SK-N-SH (cell line): ENCODE measurements at regions not wholly inside any gene's neighbourhood (a gene's known extent, or its start where the extent isn't known, plus 50 kb on each side); places are given as distances from the start of the nearest gene placed in this dataset.

Experiments
- CTCF ChIA-PET: fragments of 300-600, 350-600 bp; formaldehyde crosslinking; extraction: SDS; loops from one replicate; lab custom pipeline; 2021; lab: Yijun Ruan, JAX
- POLR2A ChIA-PET: fragments of 350-600 bp; sonication (Branson Sonifier 250); formaldehyde crosslinking; extraction: SDS; loops from one replicate; lab custom pipeline; 2020; ENCODE audit warnings: antibody characterized with exemption, inconsistent platforms; lab: Yijun Ruan, JAX
- DNase-seq: peaks from one replicate; pipeline ENCODE4 v3.0.0; 2012
- H2AFZ ChIP-seq: fragments of 200-600 bp; sonication (generic); 2 replicates; pipeline ENCODE4 v1.8.1; 2016; ENCODE audit warnings: antibody characterized with exemption, mild to moderate bottlenecking, low read depth
- H3F3A ChIP-seq: fragments of 200-600 bp; sonication (generic); replicated peaks from 2 replicates; pipeline ENCODE3; 2016; ENCODE audit warnings: antibody characterized with exemption, mild to moderate bottlenecking; ENCODE audit not compliant: insufficient read depth
- H3K27ac ChIP-seq, 2 experiments: fragments of 200-500 bp in 1 of 2; fragments of 200-600 bp in 1 of 2; sonication (Bioruptor generic) in 1 of 2; sonication (generic), shearing (Covaris generic) in 1 of 2; 2 replicates each; pipeline versions ENCODE4 v1.5.1 to v1.6.1; 2014 to 2016; ENCODE audit warnings: low read depth in 2 of 2, inconsistent platforms in 1 of 2, low read length in 1 of 2, mild to moderate bottlenecking in 1 of 2, mixed read lengths in 1 of 2
- H3K27me3 ChIP-seq: fragments of 200-600 bp; sonication (generic), shearing (Covaris generic); 2 replicates; pipeline ENCODE4 v1.6.1; 2016; ENCODE audit warnings: mixed run types; ENCODE audit not compliant: insufficient read depth
- H3K36me3 ChIP-seq, 2 experiments: fragments of 200-500 bp in 1 of 2; fragments of 200-600 bp in 1 of 2; sonication (Bioruptor generic) in 1 of 2; sonication (generic) in 1 of 2; replicated peaks in 1 of 2; 2 replicates each; pipeline versions ENCODE3 to v1.5.1; 2014 to 2016; ENCODE audit warnings: low read length in 1 of 2, mild to moderate bottlenecking in 1 of 2; ENCODE audit not compliant: insufficient read depth in 2 of 2, control insufficient read depth in 1 of 2
- H3K4me1 ChIP-seq, 2 experiments: fragments of 200-500 bp in 1 of 2; fragments of 200-600 bp in 1 of 2; sonication (Bioruptor generic) in 1 of 2; sonication (generic), shearing (Covaris generic) in 1 of 2; 2 replicates each; pipeline versions ENCODE4 v1.5.1 to v1.6.1; 2014 to 2016; ENCODE audit warnings: low read depth in 1 of 2, low read length in 1 of 2, mixed run types in 1 of 2; ENCODE audit not compliant: insufficient read depth in 2 of 2, control insufficient read depth in 1 of 2
- H3K4me2 ChIP-seq: fragments of 200-600 bp; sonication (generic), shearing (Covaris generic); 2 replicates; pipeline ENCODE4 v1.6.1; 2017; ENCODE audit warnings: mixed run types
- H3K4me3 ChIP-seq, 2 experiments: fragments of 200-500 bp in 1 of 2; fragments of 200-600 bp in 1 of 2; sonication (Bioruptor generic) in 1 of 2; sonication (generic), shearing (Covaris generic) in 1 of 2; 2 replicates each; pipeline versions ENCODE4 v1.5.1 to v1.8.1; 2014 to 2016; ENCODE audit warnings: low read depth in 2 of 2, inconsistent platforms in 1 of 2, low read length in 1 of 2, mild to moderate bottlenecking in 1 of 2, mixed read lengths in 1 of 2, moderate library complexity in 1 of 2
- H3K79me2 ChIP-seq: fragments of 200-600 bp; sonication (generic); 2 replicates; pipeline ENCODE4 v1.8.1; 2017; ENCODE audit warnings: mild to moderate bottlenecking; ENCODE audit not compliant: insufficient read depth
- H3K9ac ChIP-seq: fragments of 200-600 bp; sonication (generic); 2 replicates; pipeline ENCODE4 v1.6.1; 2017; ENCODE audit warnings: mixed run types
- H3K9me2 ChIP-seq: fragments of 200-600 bp; sonication (generic); 2 replicates; pipeline ENCODE4 v1.6.1; 2017; ENCODE audit warnings: mixed run types
- H3K9me3 ChIP-seq: fragments of 200-600 bp; sonication (generic); 2 replicates; pipeline ENCODE4 v1.6.1; 2017; ENCODE audit warnings: mixed run types, mild to moderate bottlenecking, moderate library complexity
- H4K20me1 ChIP-seq: fragments of 200-600 bp; sonication (generic); 2 replicates; pipeline ENCODE4 v1.6.1; 2017; ENCODE audit warnings: mild to moderate bottlenecking, mixed run types; ENCODE audit not compliant: insufficient read depth
- CHD2 ChIP-seq: fragments of 150-350 bp; IDR thresholded peaks from 2 replicates; pipeline ENCODE4 v1.6.1; 2018; ENCODE audit warnings: low read length; ENCODE audit not compliant: partially characterized antibody
- ELF1 ChIP-seq: IDR thresholded peaks from 2 replicates; pipeline ENCODE4 v1.4.0; 2012
- FOXJ3 ChIP-seq: sonication (generic); formaldehyde crosslinking; IDR thresholded peaks from 2 replicates; pipeline ENCODE4 v1.5.1; 2020; ENCODE audit warnings: mild to moderate bottlenecking, missing genetic modification reagents
- GABPA ChIP-seq: IDR thresholded peaks from 2 replicates; pipeline ENCODE4 v1.4.0; 2012; ENCODE audit warnings: low read depth, mild to moderate bottlenecking
- GATA2 ChIP-seq: sonication (generic); formaldehyde crosslinking; IDR thresholded peaks from 2 replicates; pipeline ENCODE4 v1.5.0; 2020; ENCODE audit warnings: mild to moderate bottlenecking, missing genetic modification reagents
- IRF3 ChIP-seq: fragments of 150-350 bp; IDR thresholded peaks from 2 replicates; pipeline ENCODE4 v1.6.1; 2016; ENCODE audit warnings: mild to moderate bottlenecking, low read depth, low read length
- MAX ChIP-seq: IDR thresholded peaks from 2 replicates; pipeline ENCODE4 v1.4.0; 2012; ENCODE audit warnings: low read depth
- MEF2A ChIP-seq: IDR thresholded peaks from 2 replicates; pipeline ENCODE4 v1.4.0; 2012; ENCODE audit warnings: low read depth, borderline replicate concordance
- MXI1 ChIP-seq: IDR thresholded peaks from 2 replicates; pipeline ENCODE4 v1.6.1; 2012; ENCODE audit warnings: mild to moderate bottlenecking, low read depth, low read length, improper control_type of control experiment
- RAD21 ChIP-seq: IDR thresholded peaks from 2 replicates; pipeline ENCODE4 v1.6.1; 2012; ENCODE audit warnings: mild to moderate bottlenecking, low read length
- RCOR1 ChIP-seq: fragments of 150-350 bp; IDR thresholded peaks from 2 replicates; pipeline ENCODE4 v1.6.1; 2017; ENCODE audit warnings: antibody characterized with exemption, low read length
- RFX5 ChIP-seq: IDR thresholded peaks from 2 replicates; pipeline ENCODE4 v1.6.1; 2012; ENCODE audit warnings: mild to moderate bottlenecking, improper control_type of control experiment, low read length
- RXRA ChIP-seq: IDR thresholded peaks from 2 replicates; pipeline ENCODE4 v1.4.0; 2012; ENCODE audit warnings: low read depth, mild to moderate bottlenecking, borderline replicate concordance
- SIN3A ChIP-seq: IDR thresholded peaks from 2 replicates; pipeline ENCODE4 v1.6.1; 2012; ENCODE audit warnings: low read depth, mild to moderate bottlenecking, low read length, moderate library complexity, borderline replicate concordance
- SMC3 ChIP-seq: IDR thresholded peaks from 2 replicates; pipeline ENCODE4 v1.6.1; 2012; ENCODE audit warnings: low read depth, low read length, improper control_type of control experiment
- TAF1 ChIP-seq: IDR thresholded peaks from 2 replicates; pipeline ENCODE4 v1.6.1; 2012; ENCODE audit warnings: low read depth, mild to moderate bottlenecking, low read length, moderate library complexity, borderline replicate concordance
- TCF12 ChIP-seq: IDR thresholded peaks from 2 replicates; pipeline ENCODE4 v1.4.0; 2012
- YY1 ChIP-seq: IDR thresholded peaks from 2 replicates; pipeline ENCODE4 v1.4.0; 2012; ENCODE audit warnings: low read depth, mild to moderate bottlenecking
- WGBS: methylation state at CpG from one replicate; pipeline ENCODE4 v1.1.6; 2017; ENCODE audit warnings: low lambda C conversion rate; 5-methylcytosine and 5-hydroxymethylcytosine counted together
- TF ChIP-seq, protein P1 (sequence below): fragments of 150-350 bp; IDR thresholded peaks from 2 replicates; pipeline ENCODE4 v1.6.1; 2017; ENCODE audit warnings: antibody characterized with exemption, low read length, low read depth, borderline replicate concordance
- TF ChIP-seq, protein P2 (sequence below): fragments of 200-600 bp; sonication (generic); IDR thresholded peaks from 2 replicates; pipeline ENCODE4 v1.6.1; 2017; ENCODE audit warnings: antibody characterized with exemption, mild to moderate bottlenecking, moderate library complexity

GRCh38 chr16:9381399-9381798, 290.0 kb downstream of the HAPSTR1 start:
- no peak overlapping the region for H3K9ac ChIP-seq
- ChIA-PET POLR2A (no interaction called here), CTCF (no interaction called here)
- DNase-seq: no peak
- no peaks in the 10 kb centered on the region for H3K4me1 ChIP-seq
- H4K20me1 ChIP-seq: no peaks in the 10 kb centered on the region
- H3K9me3 ChIP-seq: no peaks in the 10 kb centered on the region
- H3K79me2 ChIP-seq: no peaks in the 10 kb centered on the region
- no peak overlapping the region for H2AFZ ChIP-seq
- no peaks in the 10 kb centered on the region for H3K27me3 ChIP-seq
- H3F3A ChIP-seq: no peaks in the 10 kb centered on the region
- H3K36me3 ChIP-seq: no peaks in the 10 kb centered on the region
- TF ChIP-seq TAF1: no peak
- TF ChIP-seq SIN3A: no peak
- TF ChIP-seq RFX5: no peak
- TF ChIP-seq MXI1: no peak
- TF ChIP-seq, protein P1, sequence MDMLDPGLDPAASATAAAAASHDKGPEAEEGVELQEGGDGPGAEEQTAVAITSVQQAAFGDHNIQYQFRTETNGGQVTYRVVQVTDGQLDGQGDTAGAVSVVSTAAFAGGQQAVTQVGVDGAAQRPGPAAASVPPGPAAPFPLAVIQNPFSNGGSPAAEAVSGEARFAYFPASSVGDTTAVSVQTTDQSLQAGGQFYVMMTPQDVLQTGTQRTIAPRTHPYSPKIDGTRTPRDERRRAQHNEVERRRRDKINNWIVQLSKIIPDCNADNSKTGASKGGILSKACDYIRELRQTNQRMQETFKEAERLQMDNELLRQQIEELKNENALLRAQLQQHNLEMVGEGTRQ: no peak
- TF ChIP-seq, protein P2, sequence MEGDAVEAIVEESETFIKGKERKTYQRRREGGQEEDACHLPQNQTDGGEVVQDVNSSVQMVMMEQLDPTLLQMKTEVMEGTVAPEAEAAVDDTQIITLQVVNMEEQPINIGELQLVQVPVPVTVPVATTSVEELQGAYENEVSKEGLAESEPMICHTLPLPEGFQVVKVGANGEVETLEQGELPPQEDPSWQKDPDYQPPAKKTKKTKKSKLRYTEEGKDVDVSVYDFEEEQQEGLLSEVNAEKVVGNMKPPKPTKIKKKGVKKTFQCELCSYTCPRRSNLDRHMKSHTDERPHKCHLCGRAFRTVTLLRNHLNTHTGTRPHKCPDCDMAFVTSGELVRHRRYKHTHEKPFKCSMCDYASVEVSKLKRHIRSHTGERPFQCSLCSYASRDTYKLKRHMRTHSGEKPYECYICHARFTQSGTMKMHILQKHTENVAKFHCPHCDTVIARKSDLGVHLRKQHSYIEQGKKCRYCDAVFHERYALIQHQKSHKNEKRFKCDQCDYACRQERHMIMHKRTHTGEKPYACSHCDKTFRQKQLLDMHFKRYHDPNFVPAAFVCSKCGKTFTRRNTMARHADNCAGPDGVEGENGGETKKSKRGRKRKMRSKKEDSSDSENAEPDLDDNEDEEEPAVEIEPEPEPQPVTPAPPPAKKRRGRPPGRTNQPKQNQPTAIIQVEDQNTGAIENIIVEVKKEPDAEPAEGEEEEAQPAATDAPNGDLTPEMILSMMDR: no peak
- TF ChIP-seq SMC3: no peak
- TF ChIP-seq GATA2: no peak
- no peak for TF ChIP-seq MEF2A
- no peak for TF ChIP-seq YY1
- TF ChIP-seq RCOR1: no peak
- TF ChIP-seq ELF1: no peak
- TF ChIP-seq FOXJ3 (CRISPR knock-in tag): no peak
- TF ChIP-seq TCF12: no peak
- no peak for TF ChIP-seq RXRA
- TF ChIP-seq GABPA: no peak
- no peak for TF ChIP-seq RAD21
- H3K27ac ChIP-seq: no peak overlapping the region
- H3K4me3 ChIP-seq: no peak overlapping the region
- H3K4me2 ChIP-seq: no peak overlapping the region
- H3K9me2 ChIP-seq: no peaks in the 10 kb centered on the region
- WGBS: 26% methylated on average over 5 of the region's 6 CpGs

DNA sequence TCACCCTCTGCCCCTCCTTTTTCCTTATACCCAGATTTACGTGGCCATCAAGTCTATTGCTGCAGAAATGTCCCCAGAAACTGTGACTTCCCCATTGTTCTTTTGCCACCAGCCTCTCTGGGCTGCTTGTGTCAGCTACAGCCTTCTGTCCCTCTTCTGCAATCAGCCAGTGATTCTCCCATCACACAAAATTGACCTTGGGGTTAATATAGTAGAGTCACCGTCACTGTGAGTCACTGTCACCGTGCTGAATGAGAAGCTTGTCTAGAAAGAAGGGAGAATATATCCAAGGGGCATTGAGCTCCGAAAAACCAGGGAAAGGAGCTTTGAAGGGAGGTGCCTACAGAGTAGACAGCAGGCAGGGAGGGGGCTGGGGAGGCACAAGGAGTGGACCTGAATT, 290.5 kb downstream of the HAPSTR1 start:
- TF ChIP-seq RCOR1: no peak
- no peak for TF ChIP-seq ELF1
- no peak for TF ChIP-seq SMC3
- TF ChIP-seq MAX: no peak
- no peak for TF ChIP-seq IRF3
- no peak for TF ChIP-seq CHD2
- no peak for TF ChIP-seq MEF2A
- H3K4me1 ChIP-seq: no peaks in the 10 kb centered on the region
- POLR2A ChIA-PET: no interaction called here
- no peaks in the 10 kb centered on the region for H4K20me1 ChIP-seq
- no peaks in the 10 kb centered on the region for H3K36me3 ChIP-seq
- no peak overlapping the region for H3K4me2 ChIP-seq
- no peaks in the 10 kb centered on the region for H3K27me3 ChIP-seq
- no peaks in the 10 kb centered on the region for H3F3A ChIP-seq
- H3K4me3 ChIP-seq: no peak overlapping the region
- H3K9ac ChIP-seq: no peak overlapping the region
- H2AFZ ChIP-seq: no peak overlapping the region
- H3K9me2 ChIP-seq: no peaks in the 10 kb centered on the region
- H3K79me2 ChIP-seq: no peaks in the 10 kb centered on the region
- H3K9me3 ChIP-seq: no peaks in the 10 kb centered on the region
- WGBS: 4% methylated on average over 4 of the region's 4 CpGs
- H3K27ac ChIP-seq: no peak overlapping the region
- CTCF ChIA-PET: no interaction called here
- DNase-seq: no peak
